Gastrocnemius medialis (tissue), 4 donors: ENCODE measurements at regions not wholly inside any gene's neighbourhood (a gene's known extent, or its start where the extent isn't known, plus 50 kb on each side); places are given as distances from the start of the nearest gene placed in this dataset.

Source experiments
- ATAC-seq, 2 donors: fragments of 150-250 bp; one replicate each; pipeline ENCODE4 v1.9.1; 2016
- DNase-seq, 2 donors: peaks; one replicate each; pipeline ENCODE4 v3.0.0-alpha.2; 2019
- H3K27ac ChIP-seq, 4 donors: fragments of 200-600 bp; sonication (generic); 1 replicate in 1 of 4; 2 replicates in 3 of 4; pipeline ENCODE4 v1.5.1; 2016 to 2018; ENCODE audit warnings: mild to moderate bottlenecking in 2 of 4, moderate library complexity in 1 of 4
- H3K27me3 ChIP-seq, 3 donors: fragments of 200-600 bp; sonication (generic) in 2 of 3; 1 replicate in 1 of 3; 2 replicates in 2 of 3; pipeline versions ENCODE4 v1.5.1 to v1.6.0; 2016 to 2019; ENCODE audit warnings: mild to moderate bottlenecking in 1 of 3, moderate library complexity in 1 of 3
- H3K36me3 ChIP-seq, 2 donors: fragments of 200-600 bp; sonication (generic) in 1 of 2; one replicate each; pipeline ENCODE4 v1.5.1; 2017 to 2018
- H3K4me1 ChIP-seq, 2 donors: fragments of 200-600 bp; sonication (generic) in 1 of 2; one replicate each; pipeline ENCODE4 v1.5.1; 2016 to 2017; ENCODE audit warnings: mild to moderate bottlenecking in 2 of 2
- H3K4me3 ChIP-seq, 4 donors: fragments of 200-600 bp; sonication (generic) in 3 of 4; 1 replicate in 1 of 4; 2 replicates in 3 of 4; pipeline ENCODE4 v1.5.1; 2016 to 2019; ENCODE audit warnings: mild to moderate bottlenecking in 2 of 4
- H3K9me3 ChIP-seq, 3 donors: fragments of 200-600 bp; sonication (generic) in 2 of 3; 1 replicate in 1 of 3; 2 replicates in 2 of 3; pipeline ENCODE4 v1.5.1; 2016 to 2019
- POLR2A ChIP-seq, 2 donors: fragments of 450-650 bp; IDR thresholded peaks; one replicate each; pipeline ENCODE4 v1.6.1; 2017; ENCODE audit warnings: antibody characterized with exemption in 2 of 2, mild to moderate bottlenecking in 2 of 2, moderate library complexity in 2 of 2
- in situ Hi-C, 4 donors: fragments of 200-750 bp; cut with MboI; loops; one replicate each; pipeline versions ENCODE4 v1.15.0 to v1.8.0; 2017; ENCODE audit warnings: low sequenced_read_pairs in 4 of 4
- intact Hi-C: fragments of 100-400 bp; cut with DNase I; formaldehyde crosslinking; loops from one replicate; pipeline ENCODE4 v1.15.1; 2023; ENCODE audit warnings: low total_unique reads
- TF ChIP-seq, protein P1 (sequence below), 5 experiments: fragments of 450-650 bp in 3 of 5; fragments of 200-600 bp in 2 of 5; sonication (generic) in 2 of 5; IDR thresholded peaks in 4 of 5; conservative IDR thresholded peaks in 1 of 5; 1 replicate in 4 of 5; 2 replicates in 1 of 5; pipeline ENCODE4 v1.5.1; 2016 to 2019; ENCODE audit warnings: antibody characterized with exemption in 5 of 5, mild to moderate bottlenecking in 3 of 5, moderate library complexity in 3 of 5

DNA sequence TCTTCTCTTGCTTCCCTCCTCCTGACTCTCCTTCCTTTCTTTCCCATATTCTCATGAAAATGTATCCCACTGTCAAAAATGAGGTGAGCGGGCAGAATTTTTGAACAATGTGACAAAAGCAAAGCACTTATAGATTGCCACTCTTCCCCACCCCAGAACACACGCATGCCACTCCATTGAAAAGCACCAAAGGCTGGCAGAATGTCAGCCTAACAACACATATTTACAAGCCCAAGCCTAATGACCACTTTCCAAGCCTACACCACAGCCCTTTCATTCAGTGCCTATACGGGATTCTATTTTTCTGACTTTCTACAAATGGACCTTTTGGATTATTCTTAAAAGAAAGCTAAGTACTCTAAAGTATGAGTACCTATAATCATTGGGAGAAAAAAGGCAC lies 62.9 kb upstream of the METAP2 start:
- in situ Hi-C loops (no loop called here), intact Hi-C loops (no loop called here)
- no peaks in the 10 kb centered on the region for H3K36me3 ChIP-seq
- no peak for DNase-seq
- H3K4me3 ChIP-seq = no peak overlapping the region
- H3K4me1 ChIP-seq = no peaks in the 10 kb centered on the region
- no peak overlapping the region for H3K27ac ChIP-seq
- H3K27me3 ChIP-seq = no peaks in the 10 kb centered on the region
- TF ChIP-seq, protein P1, sequence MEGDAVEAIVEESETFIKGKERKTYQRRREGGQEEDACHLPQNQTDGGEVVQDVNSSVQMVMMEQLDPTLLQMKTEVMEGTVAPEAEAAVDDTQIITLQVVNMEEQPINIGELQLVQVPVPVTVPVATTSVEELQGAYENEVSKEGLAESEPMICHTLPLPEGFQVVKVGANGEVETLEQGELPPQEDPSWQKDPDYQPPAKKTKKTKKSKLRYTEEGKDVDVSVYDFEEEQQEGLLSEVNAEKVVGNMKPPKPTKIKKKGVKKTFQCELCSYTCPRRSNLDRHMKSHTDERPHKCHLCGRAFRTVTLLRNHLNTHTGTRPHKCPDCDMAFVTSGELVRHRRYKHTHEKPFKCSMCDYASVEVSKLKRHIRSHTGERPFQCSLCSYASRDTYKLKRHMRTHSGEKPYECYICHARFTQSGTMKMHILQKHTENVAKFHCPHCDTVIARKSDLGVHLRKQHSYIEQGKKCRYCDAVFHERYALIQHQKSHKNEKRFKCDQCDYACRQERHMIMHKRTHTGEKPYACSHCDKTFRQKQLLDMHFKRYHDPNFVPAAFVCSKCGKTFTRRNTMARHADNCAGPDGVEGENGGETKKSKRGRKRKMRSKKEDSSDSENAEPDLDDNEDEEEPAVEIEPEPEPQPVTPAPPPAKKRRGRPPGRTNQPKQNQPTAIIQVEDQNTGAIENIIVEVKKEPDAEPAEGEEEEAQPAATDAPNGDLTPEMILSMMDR (IDR thresholded peaks at IDR 0.05 in 4 of 5, conservative IDR thresholded peaks at IDR 0.05 in 1 of 5) = no peak
- no peak for TF ChIP-seq POLR2A (IDR thresholded peaks at IDR 0.05)
- no peaks in the 10 kb centered on the region for H3K9me3 ChIP-seq
- ATAC-seq = no peak

DNA sequence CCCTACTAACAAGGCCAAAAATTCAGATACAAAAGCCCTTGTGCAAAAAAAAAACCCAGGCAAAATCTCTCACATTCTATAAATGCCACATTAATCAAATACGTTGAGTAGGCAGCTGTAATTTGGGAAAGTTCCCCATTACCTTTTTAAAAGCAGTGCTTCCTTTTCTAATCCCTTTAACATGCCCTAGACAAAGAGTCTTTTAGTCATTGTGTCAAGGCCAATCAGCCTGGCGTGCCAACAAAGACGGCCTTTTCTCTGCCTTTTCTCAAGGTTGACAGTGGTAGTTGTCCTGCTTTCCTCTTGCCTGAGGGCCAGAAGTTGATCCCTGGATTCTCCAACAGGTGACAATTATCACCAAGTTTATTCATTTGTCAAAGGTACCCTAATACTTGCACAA lies 62.5 kb upstream of the METAP2 start:
- no peak for DNase-seq
- Histone ChIP-seq H3K4me3 (no peak overlapping the region), H3K36me3 (no peaks in the 10 kb centered on the region), H3K27ac (no peak overlapping the region), H3K4me1 (no peaks in the 10 kb centered on the region), H3K9me3 (no peaks in the 10 kb centered on the region), H3K27me3 (no peaks in the 10 kb centered on the region)
- ATAC-seq = no peak
- in situ Hi-C loops (no loop called here), intact Hi-C loops (no loop called here)
- TF ChIP-seq, protein P1 (IDR thresholded peaks at IDR 0.05 in 4 of 5, conservative IDR thresholded peaks at IDR 0.05 in 1 of 5) = no peak
- no peak for TF ChIP-seq POLR2A (IDR thresholded peaks at IDR 0.05)

DNA sequence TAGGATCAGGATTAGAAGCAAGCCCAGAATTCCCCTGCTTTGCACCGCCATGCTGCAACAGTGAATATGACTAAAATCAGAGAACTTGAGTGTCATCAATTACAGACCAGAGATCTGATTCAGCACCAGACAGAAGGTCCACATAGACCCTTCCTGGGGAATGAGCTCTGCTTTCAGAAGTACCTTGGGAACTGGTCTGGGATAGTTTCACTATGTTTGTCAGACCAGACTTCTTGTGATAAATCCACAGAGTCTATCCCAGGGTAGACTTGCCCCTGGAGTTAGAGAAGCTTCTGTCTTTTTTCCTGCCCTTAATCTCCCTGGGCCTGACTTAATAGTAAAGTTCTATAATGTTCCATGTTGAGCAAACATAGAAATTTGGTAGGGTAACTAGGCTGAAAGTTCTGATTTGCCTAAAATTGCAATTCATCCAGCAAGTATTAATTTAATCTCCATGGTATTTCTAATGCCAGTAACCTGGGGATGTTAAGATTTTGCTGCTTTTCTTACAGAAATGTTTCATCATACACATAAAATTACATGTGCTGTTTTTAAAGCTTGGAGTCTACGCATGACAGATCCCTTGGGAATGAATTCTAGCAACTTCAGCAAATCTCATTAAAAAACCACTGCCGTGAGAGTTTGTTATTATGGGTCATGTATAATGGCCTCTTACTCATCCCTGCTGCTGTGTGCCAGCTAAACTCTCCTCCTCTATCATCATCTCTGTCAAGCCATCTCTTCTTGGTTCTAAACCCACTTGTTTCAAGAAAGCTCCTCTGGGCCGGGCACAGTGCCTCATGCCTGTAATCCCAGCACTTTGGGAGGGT lies 61.3 kb upstream of the METAP2 start:
- no peaks in the 10 kb centered on the region for H3K9me3 ChIP-seq
- peaks cover under 1 to 8% of the 10 kb centered on the region in 2 donors for H3K4me1 ChIP-seq
- H3K27ac ChIP-seq = no peak overlapping the region
- in situ Hi-C loops = no loop called here
- intact Hi-C loops = no loop called here
- DNase-seq (no peak), ATAC-seq (no peak)
- H3K27me3 ChIP-seq = no peaks in the 10 kb centered on the region
- H3K36me3 ChIP-seq = no peaks in the 10 kb centered on the region
- TF ChIP-seq, protein P1 (IDR thresholded peaks at IDR 0.05 in 4 of 5, conservative IDR thresholded peaks at IDR 0.05 in 1 of 5) = no peak
- no peak for TF ChIP-seq POLR2A (IDR thresholded peaks at IDR 0.05)
- no peak overlapping the region for H3K4me3 ChIP-seq

DNA sequence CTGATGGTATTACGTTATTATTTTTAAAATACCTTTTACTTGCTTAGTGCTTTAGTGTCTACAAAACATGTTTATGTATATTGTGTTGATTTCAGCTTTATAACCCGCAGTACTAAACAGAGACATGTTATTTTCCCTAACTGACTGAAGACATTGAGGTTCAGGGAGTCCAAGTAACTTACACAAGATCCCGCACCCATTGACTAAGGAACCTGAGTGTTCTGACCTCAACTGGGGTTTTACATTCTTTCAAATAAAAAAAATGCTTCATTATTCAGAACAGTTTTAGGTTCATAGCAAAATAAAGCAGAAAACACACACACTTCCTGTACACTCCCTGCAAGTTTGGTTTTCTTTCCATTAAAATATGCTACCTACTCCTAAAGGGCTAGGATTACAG lies 60.4 kb upstream of the METAP2 start:
- DNase-seq = no peak
- no peak overlapping the region for H3K27ac ChIP-seq
- H3K9me3 ChIP-seq = no peaks in the 10 kb centered on the region
- no peaks in the 10 kb centered on the region for H3K27me3 ChIP-seq
- ATAC-seq = no peak
- in situ Hi-C loops = no loop called here
- no peaks in the 10 kb centered on the region for H3K36me3 ChIP-seq
- TF ChIP-seq, protein P1 (IDR thresholded peaks at IDR 0.05 in 4 of 5, conservative IDR thresholded peaks at IDR 0.05 in 1 of 5) = no peak
- no peak for TF ChIP-seq POLR2A (IDR thresholded peaks at IDR 0.05)
- H3K4me3 ChIP-seq = no peak overlapping the region
- H3K4me1 ChIP-seq = peaks cover 8 to 10% of the 10 kb centered on the region in 2 donors
- intact Hi-C loops = no loop called here
